Breast epithelium (tissue), 3 donors: ENCODE measurements at regions not wholly inside any gene's neighbourhood (a gene's known extent, or its start where the extent isn't known, plus 50 kb on each side); places are given as distances from the start of the nearest gene placed in this dataset.

Source experiments
- CTCF ChIP-seq, 3 donors: fragments of 450-650 bp; IDR thresholded peaks; one replicate each; pipeline ENCODE4 v1.5.1; 2016 to 2017; ENCODE audit warnings: antibody characterized with exemption in 3 of 3, mild to moderate bottlenecking in 3 of 3, moderate library complexity in 3 of 3
- POLR2AphosphoS5 ChIP-seq, 3 donors: sonication (generic); formaldehyde crosslinking; IDR thresholded peaks; one replicate each; pipeline ENCODE4 v1.6.1; 2017; ENCODE audit warnings: antibody characterized with exemption in 3 of 3

GRCh38 chr9:24011009-24011717 is 185.1 kb upstream of the ELAVL2 start:
- TF ChIP-seq CTCF (IDR thresholded peaks at IDR 0.05), result no peak
- no peak for TF ChIP-seq POLR2AphosphoS5 (IDR thresholded peaks at IDR 0.05)
